Renal cortex interstitium (tissue), 11 donors: ENCODE measurements at regions not wholly inside any gene's neighbourhood (a gene's known extent, or its start where the extent isn't known, plus 50 kb on each side); places are given as distances from the start of the nearest gene placed in this dataset.
"Not testable (repeated sequence)": the region's sequence is repeated elsewhere in the genome, so short reads cannot be mapped to it uniquely, and the experiment has no call there.

ENCODE experiments used
- DNase-seq, 11 donors: peaks; one replicate each; pipeline ENCODE4 v3.0.0-alpha.2; 2013; ENCODE audit warnings: low read depth in 9 of 11, low spot score in 4 of 11; ENCODE audit errors: extremely low read depth in 1 of 11

DNA sequence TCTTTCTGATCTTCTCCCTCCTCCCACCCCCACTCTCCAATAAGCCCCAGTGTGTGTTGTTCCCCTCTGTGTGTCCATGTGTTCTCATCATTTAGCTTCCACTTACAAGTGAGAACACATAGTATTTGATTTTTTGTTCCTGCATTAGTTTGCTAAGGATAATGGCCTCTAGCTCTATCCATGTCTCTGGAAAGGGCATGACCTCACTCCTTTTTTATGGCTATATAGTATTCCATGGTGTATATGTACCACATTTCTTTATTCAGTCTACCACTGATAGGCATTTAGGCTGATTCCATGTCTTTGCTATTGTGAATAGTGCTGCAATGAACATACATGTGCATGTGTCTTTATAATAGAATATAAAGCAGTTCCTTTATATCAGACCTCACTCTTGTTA lies 52.3 kb upstream of the LIPC start:
- DNase-seq: not testable (repeated sequence)

DNA sequence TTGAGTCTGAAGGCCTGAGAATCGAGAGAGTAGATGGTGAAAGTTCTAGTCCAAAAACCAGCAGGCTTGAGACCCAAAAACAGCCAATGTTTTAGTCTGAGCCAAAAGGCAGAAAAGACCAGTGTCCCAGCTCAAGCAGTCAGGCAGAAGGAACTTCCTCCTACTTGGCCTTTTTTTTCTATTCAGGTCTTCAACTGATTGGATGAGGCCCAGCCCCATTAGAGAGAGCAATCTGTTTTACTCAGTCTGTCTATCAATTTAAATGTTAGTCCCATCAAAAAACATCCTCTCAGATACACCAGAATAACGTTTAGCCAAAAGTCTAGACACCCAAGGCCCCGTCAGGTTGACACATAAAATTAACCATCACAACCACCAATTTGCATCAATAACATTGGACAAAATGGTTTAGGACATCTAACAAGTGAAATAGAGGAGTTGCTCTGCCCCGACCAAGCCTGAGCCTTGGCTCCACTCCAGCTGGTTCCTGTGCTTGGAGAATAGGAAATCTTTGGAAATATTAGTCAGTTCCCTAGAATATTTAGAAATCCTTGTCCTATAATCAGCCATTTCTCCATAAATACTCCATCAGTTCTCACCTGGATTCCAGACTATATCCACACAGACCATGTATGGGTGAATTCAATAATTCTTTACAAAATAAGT lies 51.4 kb upstream of the LIPC start:
- DNase-seq: no peak

DNA sequence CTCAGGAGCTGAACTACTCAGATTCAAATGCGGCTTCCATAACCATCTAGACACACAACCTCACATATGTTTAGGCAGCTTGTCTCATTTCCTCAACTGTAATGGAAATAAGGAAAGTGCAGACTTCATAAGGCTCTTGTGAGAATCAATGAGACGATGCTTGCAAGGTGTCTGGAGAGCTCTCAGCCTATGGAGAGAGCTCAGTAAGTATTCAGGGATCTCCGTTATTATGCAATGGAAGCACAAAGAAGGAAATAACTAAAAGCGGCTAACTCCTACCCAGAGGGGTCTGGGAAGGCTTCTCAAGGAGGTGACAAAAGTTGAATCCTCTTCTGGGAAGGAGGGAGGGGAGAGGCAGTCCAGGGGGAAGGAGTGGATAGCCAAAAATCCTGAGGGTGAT lies 50.1 kb upstream of the LIPC start:
- no peak for DNase-seq
